Smooth muscle cell (in vitro differentiated cells): ENCODE measurements at regions not wholly inside any gene's neighbourhood (a gene's known extent, or its start where the extent isn't known, plus 50 kb on each side); places are given as distances from the start of the nearest gene placed in this dataset.

Source experiments
- DNase-seq: peaks from one replicate; lab custom pipeline; 2025; ENCODE audit not compliant: unreplicated experiment; lab: John Stamatoyannopoulos, UW
- H2AFZ ChIP-seq: fragments of 200-600 bp; sonication (generic); 2 replicates; pipeline ENCODE4 v1.6.0; 2016; ENCODE audit warnings: antibody characterized with exemption, low read depth, mild to moderate bottlenecking
- H3F3A ChIP-seq: fragments of 200-600 bp; sonication (generic); 2 replicates; pipeline ENCODE4 v1.6.0; 2017; ENCODE audit warnings: antibody characterized with exemption, low read depth
- H3K27ac ChIP-seq: fragments of 200-600 bp; sonication (generic); 2 replicates; pipeline ENCODE4 v1.5.1; 2016; ENCODE audit warnings: low read depth, mild to moderate bottlenecking
- H3K27me3 ChIP-seq: fragments of 200-600 bp; sonication (generic); 2 replicates; pipeline ENCODE4 v1.6.1; 2016; ENCODE audit warnings: low read depth, mild to moderate bottlenecking
- H3K36me3 ChIP-seq: fragments of 200-600 bp; sonication (generic); 2 replicates; pipeline ENCODE4 v1.5.1; 2016; ENCODE audit warnings: low read depth
- H3K4me1 ChIP-seq: fragments of 200-600 bp; sonication (generic); 2 replicates; pipeline ENCODE4 v1.5.1; 2016; ENCODE audit warnings: low read depth
- H3K4me2 ChIP-seq: fragments of 200-600 bp; sonication (generic); 2 replicates; pipeline ENCODE4 v1.6.0; 2016; ENCODE audit warnings: mild to moderate bottlenecking
- H3K4me3 ChIP-seq: fragments of 200-600 bp; sonication (generic); 2 replicates; pipeline ENCODE4 v1.5.1; 2016; ENCODE audit warnings: mild to moderate bottlenecking
- H3K79me2 ChIP-seq: fragments of 200-600 bp; sonication (generic); 2 replicates; pipeline ENCODE4 v1.6.0; 2016; ENCODE audit warnings: low read depth, mild to moderate bottlenecking
- H3K9ac ChIP-seq: fragments of 200-600 bp; sonication (generic); 2 replicates; pipeline ENCODE4 v1.6.0; 2016; ENCODE audit warnings: low read depth
- H3K9me3 ChIP-seq: fragments of 200-600 bp; sonication (generic); replicated peaks from 2 replicates; pipeline ENCODE4 v1.5.1; 2016; ENCODE audit warnings: low read depth
- H4K20me1 ChIP-seq: fragments of 200-600 bp; sonication (generic); 2 replicates; pipeline ENCODE4 v1.6.0; 2016; ENCODE audit warnings: low read depth
- CTCF ChIP-seq: fragments of 200-600 bp; sonication (generic); IDR thresholded peaks from 2 replicates; pipeline ENCODE4 v1.5.1; 2017; ENCODE audit warnings: borderline replicate concordance, mild to moderate bottlenecking, antibody characterized with exemption; ENCODE audit not compliant: insufficient read depth, poor library complexity, severe bottlenecking
- WGBS: methylation state at CpG from one replicate; pipeline ENCODE4 v1.1.7; 2016; ENCODE audit warnings: low lambda C conversion rate; 5-methylcytosine and 5-hydroxymethylcytosine counted together

- TF ChIP-seq CTCF = no peak
- no peak overlapping the region for H3K4me2 ChIP-seq
- H3K4me3 ChIP-seq = no peak overlapping the region
- no peaks in the 10 kb centered on the region for H3K79me2 ChIP-seq
- no peak overlapping the region for H3K27ac ChIP-seq
- 77% methylated on average over 2 of the region's 2 CpGs for WGBS
- H3F3A ChIP-seq = no peaks in the 10 kb centered on the region
- H3K27me3 ChIP-seq = no peaks in the 10 kb centered on the region
- H3K9me3 ChIP-seq = no peaks in the 10 kb centered on the region
- no peaks in the 10 kb centered on the region for H4K20me1 ChIP-seq
- H3K9ac ChIP-seq = no peak overlapping the region
- no peak overlapping the region for H2AFZ ChIP-seq
- H3K36me3 ChIP-seq = no peaks in the 10 kb centered on the region
- H3K4me1 ChIP-seq = no peaks in the 10 kb centered on the region
- no peak for DNase-seq
Measured at GRCh38 chr20:24163506-24163905, 174.9 kb upstream of the GGTLC1 start.

GRCh38 chr20:24160563-24161281 lies 172.1 kb upstream of the GGTLC1 start:
- peak overlapping the region; percentile 27 for H3K27ac ChIP-seq
- H3K4me1 ChIP-seq = no peaks in the 10 kb centered on the region
- H2AFZ ChIP-seq = no peak overlapping the region
- H3K36me3 ChIP-seq = no peaks in the 10 kb centered on the region
- peaks cover 6% of the 10 kb centered on the region for H3K27me3 ChIP-seq
- no peaks in the 10 kb centered on the region for H3K9me3 ChIP-seq
- H3K4me2 ChIP-seq = no peak overlapping the region
- no peaks in the 10 kb centered on the region for H3F3A ChIP-seq
- H3K4me3 ChIP-seq = no peak overlapping the region
- no peak overlapping the region for H3K9ac ChIP-seq
- 23% methylated on average over 5 of the region's 5 CpGs for WGBS
- peak; percentile 74 for TF ChIP-seq CTCF
- no peak for DNase-seq
- H4K20me1 ChIP-seq = no peaks in the 10 kb centered on the region
- H3K79me2 ChIP-seq = no peaks in the 10 kb centered on the region

DNA sequence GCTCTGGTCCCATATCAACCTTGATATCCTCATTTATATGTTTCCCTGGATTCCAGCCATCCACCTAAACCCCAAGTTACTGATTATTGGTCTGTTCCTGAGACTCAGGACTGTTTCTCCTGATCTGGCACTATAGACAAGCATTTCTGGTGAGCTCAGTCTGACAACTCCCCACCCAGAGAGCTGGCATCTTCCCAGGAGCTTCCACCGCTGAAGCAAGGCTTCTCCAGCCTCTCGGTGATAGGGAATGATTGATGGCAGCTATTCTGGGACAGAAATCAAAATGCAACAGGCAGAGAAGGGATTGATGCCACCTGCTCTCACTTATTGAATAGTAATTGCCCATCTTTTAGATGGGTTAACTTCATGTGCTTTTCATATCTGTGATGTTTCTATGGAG lies 169.7 kb upstream of the GGTLC1 start:
- no peak overlapping the region for H3K4me2 ChIP-seq
- H3K4me1 ChIP-seq = no peaks in the 10 kb centered on the region
- WGBS = 88% methylated on average over 2 of the region's 2 CpGs
- H3K27me3 ChIP-seq = peaks cover 11% of the 10 kb centered on the region
- no peak overlapping the region for H3K9ac ChIP-seq
- H3K9me3 ChIP-seq = no peaks in the 10 kb centered on the region
- no peak overlapping the region for H3K4me3 ChIP-seq
- no peak overlapping the region for H3K27ac ChIP-seq
- H2AFZ ChIP-seq = no peak overlapping the region
- no peak for DNase-seq
- H3K79me2 ChIP-seq = no peaks in the 10 kb centered on the region
- no peaks in the 10 kb centered on the region for H4K20me1 ChIP-seq
- no peaks in the 10 kb centered on the region for H3F3A ChIP-seq
- no peak for TF ChIP-seq CTCF
- no peaks in the 10 kb centered on the region for H3K36me3 ChIP-seq

DNA sequence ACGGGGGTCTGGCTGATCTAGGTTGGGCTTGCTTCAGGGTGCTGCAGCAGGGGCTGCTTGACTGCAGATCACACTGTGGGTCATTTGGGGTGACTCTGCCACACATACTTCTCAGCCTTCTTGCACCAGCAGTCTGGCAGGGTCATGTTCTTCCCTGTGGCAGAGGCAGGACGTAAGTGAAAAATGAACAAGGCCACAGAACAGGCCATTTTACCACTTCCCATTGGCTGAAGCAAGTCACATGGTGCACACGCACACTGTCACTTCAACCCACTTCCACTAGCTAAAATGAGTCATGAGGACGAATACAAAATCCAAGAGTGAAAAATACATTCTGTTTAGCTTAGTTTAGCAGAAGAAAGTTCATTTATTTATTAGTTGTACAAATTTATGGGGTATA lies 168.6 kb upstream of the GGTLC1 start:
- Histone ChIP-seq H3K36me3 (no peaks in the 10 kb centered on the region), H3K4me1 (no peaks in the 10 kb centered on the region), H4K20me1 (no peaks in the 10 kb centered on the region), H3K79me2 (no peaks in the 10 kb centered on the region), H3K4me3 (no peak overlapping the region), H3K4me2 (no peak overlapping the region), H3F3A (no peaks in the 10 kb centered on the region), H2AFZ (no peak overlapping the region), H3K27me3 (peaks cover 11% of the 10 kb centered on the region), H3K9me3 (no peaks in the 10 kb centered on the region), H3K9ac (no peak overlapping the region), H3K27ac (no peak overlapping the region)
- TF ChIP-seq CTCF = no peak
- no peak for DNase-seq
- WGBS = 93% methylated on average over 4 of the region's 4 CpGs
